ENCODE measurements at regions not wholly inside any gene's neighbourhood (a gene's known extent, or its start where the extent isn't known, plus 50 kb on each side); places are given as distances from the start of the nearest gene placed in this dataset.
"Not testable (repeated sequence)": the region's sequence is repeated elsewhere in the genome, so short reads cannot be mapped to it uniquely, and the experiment has no call there.

GRCh38 chr19:34570140-34570539 lies 88.6 kb downstream of the WTIP start:
- TF ChIP-seq CTCF, POLR2A (IDR thresholded peaks at IDR 0.05): not testable (repeated sequence)
